GM21529 (cell line): ENCODE measurements at regions not wholly inside any gene's neighbourhood (a gene's known extent, or its start where the extent isn't known, plus 50 kb on each side); places are given as distances from the start of the nearest gene placed in this dataset.

Source experiments
- ATAC-seq: cut with Tn5 transposase; IDR thresholded peaks from one replicate; pipeline ENCODE4 v1.9.1; 2021; ENCODE audit not compliant: unreplicated experiment

GRCh38 chr7:69451715-69452114 lies 146.6 kb upstream of the AUTS2 start:
- ATAC-seq = no peak

- no peak for ATAC-seq
Measured at GRCh38 chr7:69452797-69453196, 145.5 kb upstream of the AUTS2 start.

- no peak for ATAC-seq
Measured at GRCh38 chr7:69457595-69458504, 140.4 kb upstream of the AUTS2 start.

- ATAC-seq = no peak
Measured at GRCh38 chr7:69464035-69464434, 134.2 kb upstream of the AUTS2 start.

- no peak for ATAC-seq
Measured at GRCh38 chr7:69465262-69465661, 133.0 kb upstream of the AUTS2 start.

- ATAC-seq = no peak
Measured at GRCh38 chr7:69467826-69468225, 130.4 kb upstream of the AUTS2 start.

- no peak for ATAC-seq
Measured at GRCh38 chr7:69476416-69476815, 121.9 kb upstream of the AUTS2 start.

GRCh38 chr7:69482676-69483075 lies 115.6 kb upstream of the AUTS2 start:
- no peak for ATAC-seq

- ATAC-seq = no peak
Measured at GRCh38 chr7:69489533-69489932, 108.7 kb upstream of the AUTS2 start.

GRCh38 chr7:69498671-69499070 lies 99.6 kb upstream of the AUTS2 start:
- ATAC-seq = no peak

- ATAC-seq = no peak
Measured at GRCh38 chr7:69502358-69502757, 95.9 kb upstream of the AUTS2 start.

- no peak for ATAC-seq
Measured at GRCh38 chr7:69504733-69505420, 93.4 kb upstream of the AUTS2 start.

- no peak for ATAC-seq
Measured at GRCh38 chr7:69508736-69509135, 89.5 kb upstream of the AUTS2 start.

- no peak for ATAC-seq
Measured at GRCh38 chr7:69510114-69510513, 88.2 kb upstream of the AUTS2 start.

- no peak for ATAC-seq
Measured at GRCh38 chr7:69515495-69516212, 82.6 kb upstream of the AUTS2 start.

- no peak for ATAC-seq
Measured at GRCh38 chr7:69516238-69516820, 81.9 kb upstream of the AUTS2 start.

GRCh38 chr7:69517985-69518704 lies 80.1 kb upstream of the AUTS2 start:
- ATAC-seq = no peak

GRCh38 chr7:69518705-69519077 lies 79.6 kb upstream of the AUTS2 start:
- ATAC-seq = no peak

- no peak for ATAC-seq
Measured at GRCh38 chr7:69526570-69526969, 71.7 kb upstream of the AUTS2 start.

- ATAC-seq = no peak
Measured at GRCh38 chr7:69527706-69528105, 70.6 kb upstream of the AUTS2 start.

- ATAC-seq = no peak
Measured at GRCh38 chr7:69531050-69531449, 67.2 kb upstream of the AUTS2 start.
